ENCODE measurements at regions not wholly inside any gene's neighbourhood (a gene's known extent, or its start where the extent isn't known, plus 50 kb on each side); places are given as distances from the start of the nearest gene placed in this dataset.

GRCh38 chr3:110236976-110237610 is 834.5 kb upstream of the NECTIN3 start:
- TF ChIP-seq YY1 (IDR thresholded peaks at IDR 0.05; ENCODE audit: low read depth) (no peak), REST (IDR thresholded peaks at IDR 0.05; ENCODE audit: low read depth) (no peak), ZBTB7A (IDR thresholded peaks at IDR 0.05; ENCODE audit: low read depth) (no peak), MAX (IDR thresholded peaks at IDR 0.05) (no peak), TAF1 (IDR thresholded peaks at IDR 0.05; ENCODE audit: low read depth) (no peak), EP300 (IDR thresholded peaks at IDR 0.05; ENCODE audit: borderline replicate concordance) (no peak), CREB1 (IDR thresholded peaks at IDR 0.05; ENCODE audit: low read depth) (no peak), FOXM1 (IDR thresholded peaks at IDR 0.05; ENCODE audit: borderline replicate concordance, low read depth) (no peak), CEBPB (IDR thresholded peaks at IDR 0.05) (no peak), RAD21 (IDR thresholded peaks at IDR 0.05; ENCODE audit: low read depth) (no peak), EGR1 (IDR thresholded peaks at IDR 0.05) (no peak)

Data from Ishikawa (cell line).